NCI-H2081 treated with DMSO at 0.1 percent for 48 hours (cell line): ENCODE measurements at regions not wholly inside any gene's neighbourhood (a gene's known extent, or its start where the extent isn't known, plus 50 kb on each side); places are given as distances from the start of the nearest gene placed in this dataset.
"Not testable (repeated sequence)": the region's sequence is repeated elsewhere in the genome, so short reads cannot be mapped to it uniquely, and the experiment has no call there.

ENCODE experiments used
- DNase-seq: peaks from one replicate; lab custom pipeline; 2025; lab: John Stamatoyannopoulos, UW

- DNase-seq, result no peak
Observed at GRCh38 chr4:62457356-62457755, 1257.2 kb downstream of the ADGRL3 start.

DNA sequence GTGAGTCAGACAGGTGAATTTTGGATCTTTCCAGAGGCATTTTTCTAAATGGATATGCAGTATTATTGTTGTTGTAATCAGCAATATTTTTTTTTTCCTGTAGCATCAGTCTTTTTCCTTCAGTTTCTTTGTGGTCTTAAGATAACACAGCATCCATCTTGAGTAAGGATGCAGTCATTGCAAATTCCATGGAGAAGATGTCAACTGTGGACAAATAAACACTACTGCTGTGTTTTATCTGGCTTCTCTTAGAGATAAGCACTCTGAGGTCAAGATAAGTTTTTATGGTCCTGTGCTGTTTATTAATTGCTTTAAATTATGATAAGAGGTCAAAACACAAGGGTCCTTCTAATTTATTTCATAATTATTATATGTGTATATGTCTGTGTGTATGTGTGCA is 1255.7 kb downstream of the ADGRL3 start:
- DNase-seq, result no peak

GRCh38 chr4:62454535-62454934 is 1254.4 kb downstream of the ADGRL3 start:
- no peak for DNase-seq

- DNase-seq, result no peak
Observed at GRCh38 chr4:62450740-62451139, 1250.6 kb downstream of the ADGRL3 start.

GRCh38 chr4:62449538-62449937 is 1249.4 kb downstream of the ADGRL3 start:
- DNase-seq, result no peak

- DNase-seq, result no peak
Observed at GRCh38 chr4:62448911-62449310, 1248.8 kb downstream of the ADGRL3 start.

DNA sequence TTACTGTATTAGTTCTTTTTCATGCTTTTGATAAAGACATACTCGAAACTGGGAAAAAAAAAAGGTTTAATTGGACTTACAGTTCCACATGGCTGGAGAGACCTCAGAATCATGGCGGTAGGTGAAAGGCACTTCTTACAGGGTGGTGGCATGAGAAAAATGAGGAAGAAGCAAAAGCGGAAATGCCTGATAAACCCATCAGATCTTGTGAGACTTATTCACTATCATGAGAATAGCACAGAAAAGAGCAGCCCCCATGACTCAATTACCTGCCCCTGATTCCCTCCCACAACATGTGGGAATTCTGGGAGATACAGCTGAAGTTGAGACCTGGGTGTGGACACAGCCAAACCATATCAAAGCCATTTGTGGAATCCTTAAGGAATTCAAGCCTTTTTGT is 1238.9 kb downstream of the ADGRL3 start:
- DNase-seq, result no peak

DNA sequence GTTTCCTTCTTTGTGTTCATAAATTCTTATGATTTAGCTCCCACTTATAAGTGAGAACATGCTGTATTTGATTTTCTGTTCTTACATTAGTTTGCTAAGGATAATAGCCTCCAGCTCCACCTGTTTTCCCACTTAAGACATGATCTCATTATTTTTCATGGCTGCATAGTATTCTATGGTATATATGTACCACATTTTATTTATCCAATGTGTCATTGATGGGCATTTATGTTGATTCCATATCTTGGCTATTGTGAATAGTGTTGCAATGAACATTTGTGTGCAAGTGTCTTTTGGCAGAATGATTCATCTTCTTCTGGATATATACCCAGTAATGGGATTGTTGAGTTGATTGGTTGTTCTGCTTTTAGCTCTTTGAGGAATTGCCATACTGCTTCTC is 1234.8 kb downstream of the ADGRL3 start:
- DNase-seq, result no peak

DNA sequence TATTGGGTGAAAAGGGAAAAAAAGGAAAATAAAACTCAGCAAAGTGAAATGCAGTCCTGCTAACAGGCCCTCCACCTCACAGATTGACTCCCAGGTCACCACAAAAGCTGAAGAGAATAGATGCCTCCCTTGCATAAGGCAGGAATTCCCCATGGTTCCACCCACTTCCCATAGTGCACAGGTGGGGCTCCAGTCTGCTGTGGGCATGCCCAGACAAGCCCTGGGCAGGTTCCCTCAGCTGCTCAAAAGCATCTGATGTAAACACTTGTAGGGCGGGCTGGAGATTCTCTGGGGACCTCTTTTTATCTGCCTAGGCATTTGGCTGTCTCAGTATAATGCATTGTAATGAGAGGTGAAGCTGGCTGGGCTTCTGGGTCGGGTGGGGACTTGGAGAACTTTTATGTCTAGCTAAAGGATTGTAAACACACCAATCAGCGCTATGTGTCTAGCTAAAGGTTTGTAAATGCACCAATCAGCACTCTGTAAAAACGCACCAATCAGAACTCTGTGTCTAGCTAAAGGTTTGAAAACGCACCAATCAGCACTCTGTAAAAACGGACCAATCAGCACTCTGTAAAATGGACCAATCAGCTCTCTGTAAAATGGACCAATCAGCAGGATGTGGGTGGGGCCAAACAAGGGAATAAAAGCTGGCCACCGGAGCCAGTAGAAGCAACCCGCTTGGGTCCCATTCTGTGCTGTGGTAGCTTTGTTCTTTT is 1231.5 kb downstream of the ADGRL3 start:
- DNase-seq, result not testable (repeated sequence)

DNA sequence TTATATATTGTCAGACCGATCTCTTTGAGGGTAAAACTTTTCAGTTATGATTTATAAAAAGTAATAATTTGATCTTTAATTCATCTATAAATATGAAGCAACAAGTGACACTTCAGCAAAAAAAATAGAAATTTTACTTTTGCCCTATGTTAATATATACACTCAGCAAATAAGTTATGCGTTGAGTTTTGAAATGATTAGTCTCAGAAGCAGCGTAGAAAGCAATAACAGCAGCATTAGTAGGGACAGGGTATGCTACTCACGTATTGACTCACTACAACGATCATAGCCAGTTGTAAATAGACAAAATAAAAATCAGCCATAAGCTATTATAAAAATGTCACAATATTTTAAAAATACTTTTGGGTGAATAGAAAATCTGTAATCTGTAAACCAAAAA is 1229.2 kb downstream of the ADGRL3 start:
- DNase-seq, result no peak

DNA sequence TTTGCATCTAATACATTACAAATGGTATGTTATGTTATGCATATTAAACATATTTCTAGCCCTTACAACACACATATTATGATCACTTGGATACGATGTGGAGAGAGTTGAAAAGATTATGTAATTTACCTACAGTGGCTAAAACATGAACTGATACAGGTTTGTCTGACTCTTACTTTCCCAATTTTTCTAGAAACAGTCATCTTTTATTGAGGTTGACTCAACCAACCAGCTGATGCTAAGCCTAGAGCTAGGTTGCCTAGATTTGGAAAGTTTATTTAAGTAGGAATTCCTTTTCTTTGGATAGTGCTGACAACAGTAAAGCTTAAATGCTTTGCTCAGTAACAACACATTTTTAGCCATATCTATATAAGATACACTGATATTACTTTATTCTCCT is 1215.1 kb downstream of the ADGRL3 start:
- DNase-seq, result no peak

GRCh38 chr4:62414563-62414962 is 1214.4 kb downstream of the ADGRL3 start:
- no peak for DNase-seq

DNA sequence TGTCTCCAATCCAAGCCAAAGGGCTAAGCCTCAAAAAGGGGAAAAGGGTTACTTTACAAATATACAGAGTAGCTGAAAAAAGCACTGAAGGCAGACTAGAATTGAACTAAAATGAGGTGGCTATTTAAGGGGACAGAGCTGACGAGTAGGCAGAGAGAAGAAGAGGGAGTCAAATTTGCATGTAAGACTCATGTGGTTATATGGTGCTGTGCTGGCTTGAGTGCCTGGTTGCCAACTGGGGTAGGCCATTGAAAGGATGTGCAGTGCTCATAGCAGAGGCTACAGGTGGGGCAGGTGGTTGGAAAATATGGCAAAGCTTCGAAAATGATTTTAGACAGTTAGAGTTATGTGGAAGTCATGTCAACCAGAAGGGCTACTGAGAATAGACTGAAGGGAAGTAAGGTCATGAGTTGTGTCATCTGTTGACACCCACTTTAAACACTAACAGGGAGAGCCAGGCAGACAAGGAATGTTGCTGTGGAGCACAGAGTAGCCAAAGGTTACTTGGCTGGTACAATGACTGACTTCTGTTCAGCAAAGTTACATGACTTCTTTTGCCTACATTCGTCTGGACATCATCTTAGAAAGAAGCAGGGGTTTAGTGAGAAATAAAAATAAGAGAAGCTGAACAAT is 1210.4 kb downstream of the ADGRL3 start:
- DNase-seq, result no peak

- no peak for DNase-seq
Observed at GRCh38 chr4:62408454-62408853, 1208.3 kb downstream of the ADGRL3 start.

GRCh38 chr4:62407534-62407933 is 1207.4 kb downstream of the ADGRL3 start:
- no peak for DNase-seq

DNA sequence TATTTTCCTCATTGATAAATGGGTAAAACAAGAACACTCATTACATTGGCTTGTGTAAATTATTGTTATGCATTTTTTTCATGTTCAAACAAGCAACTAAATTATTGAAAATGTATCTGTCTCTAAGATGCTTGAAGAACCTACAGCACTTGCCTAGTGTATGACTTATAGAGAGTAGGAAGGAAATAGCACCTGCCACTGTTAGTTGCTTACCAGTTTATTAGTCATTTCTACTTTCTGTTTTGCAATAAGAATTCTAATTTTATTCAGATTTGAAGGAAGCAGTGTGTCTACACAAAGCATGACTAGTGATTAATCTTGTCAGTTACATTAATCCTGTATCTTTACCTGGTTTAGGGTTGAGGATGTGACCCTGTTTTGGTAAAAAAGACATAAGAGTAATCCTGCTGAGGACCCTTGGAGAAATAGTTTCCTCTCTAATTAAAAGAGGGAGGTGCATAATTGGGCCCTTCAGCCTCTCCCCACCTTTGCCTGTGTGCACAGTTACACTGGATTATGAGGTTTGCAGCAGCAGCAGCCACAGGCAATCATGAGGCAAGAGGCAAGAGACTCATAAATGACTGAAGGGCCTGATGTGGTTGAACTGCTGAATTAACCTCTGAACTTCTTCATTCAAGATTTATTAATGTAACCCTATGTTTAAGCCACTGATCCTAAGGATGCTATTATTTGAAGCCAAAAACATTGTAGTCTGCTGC is 1202.1 kb downstream of the ADGRL3 start:
- no peak for DNase-seq

DNA sequence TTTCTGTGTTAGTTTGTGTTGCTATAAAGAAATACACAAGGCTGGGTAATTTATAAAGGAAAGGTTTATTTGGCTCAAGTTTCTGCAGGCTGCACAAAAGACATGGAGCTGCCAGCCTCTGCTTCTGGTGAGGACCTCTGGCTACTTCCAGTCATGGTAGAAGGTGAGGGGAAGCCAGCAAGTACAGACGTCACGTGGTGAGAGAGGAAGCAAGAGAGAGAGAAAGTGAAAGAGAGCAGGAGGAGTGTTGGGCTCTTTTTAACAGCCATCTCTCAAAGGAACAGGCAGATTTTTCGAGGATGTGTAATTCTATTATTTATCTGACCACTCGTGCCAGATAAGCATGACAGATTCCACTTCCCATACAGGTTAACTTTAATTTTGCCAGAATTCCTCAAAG is 1199.1 kb downstream of the ADGRL3 start:
- no peak for DNase-seq

DNA sequence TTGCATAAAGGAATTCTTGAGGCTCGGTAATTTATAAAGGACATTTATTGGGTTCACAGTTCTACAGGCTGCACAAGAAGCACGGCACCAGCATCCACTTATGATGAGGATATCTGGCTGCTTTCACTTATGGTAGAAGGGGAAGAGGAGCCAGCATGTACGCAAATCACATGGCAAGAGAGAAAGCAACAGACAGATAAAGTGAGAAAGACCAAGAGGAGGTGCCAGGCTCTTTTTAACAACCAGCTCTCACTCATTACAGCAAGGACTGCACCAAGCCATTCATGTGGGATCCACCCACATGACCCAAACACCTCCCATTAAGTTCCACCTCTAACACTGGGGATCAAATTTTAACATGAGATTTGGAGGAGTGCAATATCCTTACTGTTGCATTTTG is 1198.2 kb downstream of the ADGRL3 start:
- no peak for DNase-seq

DNA sequence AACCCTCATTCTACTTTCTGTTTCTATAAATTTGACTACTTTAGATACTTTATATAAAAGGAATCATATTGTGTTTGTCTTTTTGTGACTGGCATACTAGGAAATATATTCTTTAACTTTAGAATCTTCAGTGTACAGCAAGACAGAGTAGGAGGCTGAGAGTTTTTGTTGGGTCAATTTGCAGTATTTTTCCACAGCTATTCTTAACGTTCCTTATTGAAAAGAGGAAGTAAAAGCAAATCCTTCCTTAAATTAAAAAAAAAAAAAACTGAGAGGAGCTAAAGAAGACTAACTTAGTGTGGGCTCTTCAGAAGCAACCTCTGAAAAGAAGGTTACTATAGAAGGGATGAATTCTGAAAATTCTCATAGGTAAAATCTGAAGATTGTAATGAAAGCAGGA is 1194.6 kb downstream of the ADGRL3 start:
- no peak for DNase-seq

DNA sequence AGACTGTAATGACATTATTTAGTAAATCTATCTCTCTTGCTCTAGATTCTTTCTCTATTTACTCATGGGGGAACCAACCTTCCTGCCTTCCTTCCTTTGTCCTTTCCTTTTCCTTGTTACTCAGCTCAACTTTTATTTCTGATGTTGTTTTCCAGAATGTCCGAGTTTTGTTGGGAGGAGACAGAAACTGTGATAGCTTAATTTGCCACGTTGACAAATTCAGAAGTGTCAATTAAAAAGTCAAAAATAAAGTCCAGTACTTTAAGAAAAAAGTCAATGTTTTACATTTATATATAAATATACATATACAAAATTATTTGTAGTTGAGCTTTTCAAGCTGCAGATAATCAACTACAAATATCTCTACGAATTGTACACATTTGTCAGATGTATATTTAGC is 1187.7 kb downstream of the ADGRL3 start:
- DNase-seq, result no peak

DNA sequence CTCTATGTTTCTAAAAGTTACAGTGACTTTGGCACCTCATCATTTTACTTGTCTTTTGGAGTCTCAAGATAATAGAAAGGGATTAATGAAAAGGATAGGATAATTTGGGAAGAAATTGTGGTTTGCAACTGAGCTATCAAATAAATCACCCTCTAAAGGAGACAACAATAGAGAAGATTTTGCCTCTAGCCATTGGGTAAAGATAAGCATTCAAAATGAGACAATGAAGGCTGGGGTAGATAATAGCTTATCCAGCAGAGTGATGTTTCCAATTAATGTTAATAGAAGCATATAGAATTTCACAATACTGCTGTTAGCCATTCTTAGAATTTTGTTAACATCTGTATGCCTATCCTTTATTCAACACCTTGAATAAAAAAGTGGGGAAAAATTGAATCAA is 1177.6 kb downstream of the ADGRL3 start:
- DNase-seq, result no peak

GRCh38 chr4:62377245-62377644 is 1177.1 kb downstream of the ADGRL3 start:
- DNase-seq, result no peak

GRCh38 chr4:62366939-62367338 is 1166.8 kb downstream of the ADGRL3 start:
- DNase-seq, result no peak
